ENCODE measurements at regions not wholly inside any gene's neighbourhood (a gene's known extent, or its start where the extent isn't known, plus 50 kb on each side); places are given as distances from the start of the nearest gene placed in this dataset.

- TF ChIP-seq, protein P1, sequence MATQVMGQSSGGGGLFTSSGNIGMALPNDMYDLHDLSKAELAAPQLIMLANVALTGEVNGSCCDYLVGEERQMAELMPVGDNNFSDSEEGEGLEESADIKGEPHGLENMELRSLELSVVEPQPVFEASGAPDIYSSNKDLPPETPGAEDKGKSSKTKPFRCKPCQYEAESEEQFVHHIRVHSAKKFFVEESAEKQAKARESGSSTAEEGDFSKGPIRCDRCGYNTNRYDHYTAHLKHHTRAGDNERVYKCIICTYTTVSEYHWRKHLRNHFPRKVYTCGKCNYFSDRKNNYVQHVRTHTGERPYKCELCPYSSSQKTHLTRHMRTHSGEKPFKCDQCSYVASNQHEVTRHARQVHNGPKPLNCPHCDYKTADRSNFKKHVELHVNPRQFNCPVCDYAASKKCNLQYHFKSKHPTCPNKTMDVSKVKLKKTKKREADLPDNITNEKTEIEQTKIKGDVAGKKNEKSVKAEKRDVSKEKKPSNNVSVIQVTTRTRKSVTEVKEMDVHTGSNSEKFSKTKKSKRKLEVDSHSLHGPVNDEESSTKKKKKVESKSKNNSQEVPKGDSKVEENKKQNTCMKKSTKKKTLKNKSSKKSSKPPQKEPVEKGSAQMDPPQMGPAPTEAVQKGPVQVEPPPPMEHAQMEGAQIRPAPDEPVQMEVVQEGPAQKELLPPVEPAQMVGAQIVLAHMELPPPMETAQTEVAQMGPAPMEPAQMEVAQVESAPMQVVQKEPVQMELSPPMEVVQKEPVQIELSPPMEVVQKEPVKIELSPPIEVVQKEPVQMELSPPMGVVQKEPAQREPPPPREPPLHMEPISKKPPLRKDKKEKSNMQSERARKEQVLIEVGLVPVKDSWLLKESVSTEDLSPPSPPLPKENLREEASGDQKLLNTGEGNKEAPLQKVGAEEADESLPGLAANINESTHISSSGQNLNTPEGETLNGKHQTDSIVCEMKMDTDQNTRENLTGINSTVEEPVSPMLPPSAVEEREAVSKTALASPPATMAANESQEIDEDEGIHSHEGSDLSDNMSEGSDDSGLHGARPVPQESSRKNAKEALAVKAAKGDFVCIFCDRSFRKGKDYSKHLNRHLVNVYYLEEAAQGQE (IDR thresholded peaks at IDR 0.05; ENCODE audit: insufficient read depth in 1 of 2, low read depth in 2 of 2, low read length in 2 of 2): no peak
- TF ChIP-seq POLR2AphosphoS5 (IDR thresholded peaks at IDR 0.05; ENCODE audit: low read depth, low read length) (no peak), TAF1 (IDR thresholded peaks at IDR 0.05; ENCODE audit: borderline replicate concordance, insufficient read depth, low read length) (no peak), SIN3A (IDR thresholded peaks at IDR 0.05; ENCODE audit: borderline replicate concordance, insufficient read depth, low read length) (no peak)
Measured at GRCh38 chr6:8844968-8845367, 409.6 kb upstream of the SLC35B3 start.

Measured in PFSK-1 (cell line).